HepG2 (cell line): ENCODE measurements at regions not wholly inside any gene's neighbourhood (a gene's known extent, or its start where the extent isn't known, plus 50 kb on each side); places are given as distances from the start of the nearest gene placed in this dataset.

Experiments used
- FOSL1 ChIP-seq: sonication (generic); formaldehyde crosslinking; IDR thresholded peaks from 2 replicates; pipeline ENCODE4 v1.9.0; 2021; ENCODE audit warnings: missing genetic modification reagents, borderline replicate concordance
- SP140L ChIP-seq: sonication (generic); formaldehyde crosslinking; IDR thresholded peaks from 2 replicates; pipeline ENCODE4 v1.4.0; 2020; ENCODE audit warnings: missing genetic modification reagents, borderline replicate concordance
- TF ChIP-seq, protein P1 (sequence below): sonication (generic); formaldehyde crosslinking; IDR thresholded peaks from 2 replicates; pipeline ENCODE4 v1.5.0; 2020; ENCODE audit warnings: mild to moderate bottlenecking, missing genetic modification reagents, borderline replicate concordance

DNA sequence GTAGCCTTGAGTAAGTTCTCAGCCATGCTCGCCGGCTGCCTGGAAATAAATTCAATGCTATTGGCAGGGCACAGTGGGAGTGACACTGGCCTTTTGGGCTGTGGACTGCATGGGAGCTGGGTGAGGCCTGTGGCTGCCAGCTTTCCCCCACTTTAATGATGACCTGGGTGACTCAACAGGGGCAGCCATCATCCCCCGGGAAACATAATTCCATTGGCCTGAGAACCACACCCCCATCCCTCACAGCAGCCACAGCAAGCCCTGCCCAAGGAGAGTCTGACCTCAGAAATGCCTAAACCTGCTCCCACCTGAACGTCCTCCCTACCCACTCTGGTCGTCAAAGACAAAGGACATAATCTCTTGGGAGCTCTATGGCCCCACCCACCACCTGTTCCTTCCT lies 384.0 kb downstream of the LTN1 start:
- TF ChIP-seq FOSL1 (CRISPR knock-in tag) (no peak), SP140L (CRISPR knock-in tag) (no peak)
- TF ChIP-seq, protein P1, sequence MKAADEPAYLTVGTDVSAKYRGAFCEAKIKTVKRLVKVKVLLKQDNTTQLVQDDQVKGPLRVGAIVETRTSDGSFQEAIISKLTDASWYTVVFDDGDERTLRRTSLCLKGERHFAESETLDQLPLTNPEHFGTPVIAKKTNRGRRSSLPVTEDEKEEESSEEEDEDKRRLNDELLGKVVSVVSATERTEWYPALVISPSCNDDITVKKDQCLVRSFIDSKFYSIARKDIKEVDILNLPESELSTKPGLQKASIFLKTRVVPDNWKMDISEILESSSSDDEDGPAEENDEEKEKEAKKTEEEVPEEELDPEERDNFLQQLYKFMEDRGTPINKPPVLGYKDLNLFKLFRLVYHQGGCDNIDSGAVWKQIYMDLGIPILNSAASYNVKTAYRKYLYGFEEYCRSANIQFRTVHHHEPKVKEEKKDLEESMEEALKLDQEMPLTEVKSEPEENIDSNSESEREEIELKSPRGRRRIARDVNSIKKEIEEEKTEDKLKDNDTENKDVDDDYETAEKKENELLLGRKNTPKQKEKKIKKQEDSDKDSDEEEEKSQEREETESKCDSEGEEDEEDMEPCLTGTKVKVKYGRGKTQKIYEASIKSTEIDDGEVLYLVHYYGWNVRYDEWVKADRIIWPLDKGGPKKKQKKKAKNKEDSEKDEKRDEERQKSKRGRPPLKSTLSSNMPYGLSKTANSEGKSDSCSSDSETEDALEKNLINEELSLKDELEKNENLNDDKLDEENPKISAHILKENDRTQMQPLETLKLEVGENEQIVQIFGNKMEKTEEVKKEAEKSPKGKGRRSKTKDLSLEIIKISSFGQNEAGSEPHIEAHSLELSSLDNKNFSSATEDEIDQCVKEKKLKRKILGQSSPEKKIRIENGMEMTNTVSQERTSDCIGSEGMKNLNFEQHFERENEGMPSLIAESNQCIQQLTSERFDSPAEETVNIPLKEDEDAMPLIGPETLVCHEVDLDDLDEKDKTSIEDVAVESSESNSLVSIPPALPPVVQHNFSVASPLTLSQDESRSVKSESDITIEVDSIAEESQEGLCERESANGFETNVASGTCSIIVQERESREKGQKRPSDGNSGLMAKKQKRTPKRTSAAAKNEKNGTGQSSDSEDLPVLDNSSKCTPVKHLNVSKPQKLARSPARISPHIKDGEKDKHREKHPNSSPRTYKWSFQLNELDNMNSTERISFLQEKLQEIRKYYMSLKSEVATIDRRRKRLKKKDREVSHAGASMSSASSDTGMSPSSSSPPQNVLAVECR = no peak
